ENCODE measurements at regions not wholly inside any gene's neighbourhood (a gene's known extent, or its start where the extent isn't known, plus 50 kb on each side); places are given as distances from the start of the nearest gene placed in this dataset.

DNA sequence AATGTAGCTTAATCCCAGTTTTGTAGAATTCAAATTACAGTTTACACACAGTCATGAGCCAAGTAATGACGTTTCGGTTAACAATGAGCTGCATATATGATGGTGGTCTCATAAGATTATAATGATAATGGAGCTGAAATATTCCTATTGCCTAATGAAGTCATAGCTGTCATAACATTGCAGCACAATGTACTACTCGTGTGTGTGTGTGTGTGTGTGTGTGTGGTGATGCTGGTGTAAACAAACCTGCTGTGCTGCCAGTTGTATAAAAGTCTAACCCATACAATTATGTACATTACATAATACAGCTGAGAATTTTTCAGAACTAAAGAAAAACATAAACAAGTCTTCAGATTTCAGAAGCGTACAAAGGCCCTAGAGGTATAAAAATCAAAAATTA, 66.7 kb upstream of the ARID1B start:
- TF ChIP-seq EZH2 (IDR thresholded peaks at IDR 0.05), result no peak
- no peak for TF ChIP-seq POLR2AphosphoS5 (IDR thresholded peaks at IDR 0.05; ENCODE audit: borderline replicate concordance, low read depth, low read length)

Data from SK-N-MC (cell line).